ENCODE measurements at regions not wholly inside any gene's neighbourhood (a gene's known extent, or its start where the extent isn't known, plus 50 kb on each side); places are given as distances from the start of the nearest gene placed in this dataset.
"Not testable (repeated sequence)": the region's sequence is repeated elsewhere in the genome, so short reads cannot be mapped to it uniquely, and the experiment has no call there.

DNA sequence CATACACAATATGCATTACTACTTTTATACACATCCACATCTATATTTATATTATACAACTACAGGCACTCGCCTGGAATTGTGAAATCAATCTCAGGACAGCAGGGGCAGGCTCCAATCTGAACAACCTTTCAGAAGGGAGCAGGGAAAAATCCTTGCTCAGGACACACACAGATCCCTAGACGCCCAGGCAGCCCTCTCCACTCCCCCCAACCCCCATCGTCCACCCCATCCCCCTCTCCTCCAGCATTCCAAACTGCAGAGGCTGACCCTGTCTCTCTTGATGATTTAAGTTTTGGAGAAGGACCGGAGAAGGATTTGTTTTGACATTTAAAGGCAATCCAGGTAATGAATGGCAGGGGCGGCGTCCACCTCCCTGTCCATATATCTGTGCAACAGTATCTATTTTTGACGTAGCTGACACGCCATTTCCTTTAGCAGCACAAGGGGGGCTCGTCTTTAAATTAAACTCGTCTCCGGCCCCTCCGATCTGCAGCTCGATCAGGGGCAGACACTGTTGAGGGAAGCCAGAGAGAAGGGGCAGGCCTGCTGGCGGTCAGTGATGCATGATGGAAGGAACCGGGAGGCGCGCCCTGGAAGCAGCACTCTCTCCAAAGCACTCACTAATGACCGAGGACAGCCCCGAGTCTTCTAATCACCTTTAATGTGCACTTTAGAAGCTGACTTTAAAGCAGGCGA, 95.0 kb upstream of the TBX5 start:
- DNase-seq: no peak

- DNase-seq: no peak
These were observed 94.2 kb upstream of the TBX5 start for GRCh38 chr12:114500131-114500530.

GRCh38 chr12:114499338-114499737, 93.4 kb upstream of the TBX5 start:
- DNase-seq: no peak

DNA sequence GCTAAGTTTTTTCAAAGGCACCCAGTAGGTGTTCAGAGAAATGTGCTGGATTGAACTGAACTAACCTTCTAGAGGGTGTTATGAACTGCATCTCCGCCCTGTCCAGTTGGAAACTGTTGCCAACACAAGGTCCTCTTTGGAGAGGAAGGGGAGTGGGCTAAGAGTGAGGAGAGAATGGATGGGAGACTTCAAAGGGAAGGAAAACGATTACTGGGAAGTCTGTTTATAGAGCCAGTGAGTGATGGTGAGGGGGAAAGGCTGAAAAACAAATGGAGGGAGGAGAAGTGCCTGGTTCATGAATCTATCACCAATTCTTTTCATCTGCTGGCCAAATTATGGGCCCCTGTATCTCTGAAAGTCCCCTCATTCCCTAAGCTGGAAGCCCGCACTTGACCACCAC, 86.0 kb upstream of the TBX5 start:
- no peak for DNase-seq

- not testable (repeated sequence) for DNase-seq
These were observed 79.0 kb upstream of the TBX5 start for GRCh38 chr12:114484822-114485459.

DNA sequence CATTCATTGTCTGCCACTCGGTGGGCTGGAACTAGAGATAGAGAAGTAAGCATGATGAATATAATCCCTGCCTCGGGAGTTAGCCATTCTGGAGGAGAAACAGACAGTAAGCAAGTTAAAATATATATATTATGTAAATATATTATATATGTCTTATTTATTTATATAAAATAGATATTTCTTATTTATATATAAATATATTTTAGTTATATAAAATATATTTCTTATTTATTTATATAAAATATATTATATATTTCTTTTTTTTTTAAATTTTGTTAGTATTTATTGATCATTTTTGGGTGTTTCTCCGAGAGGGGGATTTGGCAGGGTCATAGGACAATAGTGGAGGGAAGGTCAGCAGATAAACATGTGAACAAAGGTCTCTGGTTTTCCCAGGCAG, 78.1 kb upstream of the TBX5 start:
- no peak for DNase-seq

- no peak for DNase-seq
These were observed 75.2 kb upstream of the TBX5 start for GRCh38 chr12:114481200-114481535.

DNA sequence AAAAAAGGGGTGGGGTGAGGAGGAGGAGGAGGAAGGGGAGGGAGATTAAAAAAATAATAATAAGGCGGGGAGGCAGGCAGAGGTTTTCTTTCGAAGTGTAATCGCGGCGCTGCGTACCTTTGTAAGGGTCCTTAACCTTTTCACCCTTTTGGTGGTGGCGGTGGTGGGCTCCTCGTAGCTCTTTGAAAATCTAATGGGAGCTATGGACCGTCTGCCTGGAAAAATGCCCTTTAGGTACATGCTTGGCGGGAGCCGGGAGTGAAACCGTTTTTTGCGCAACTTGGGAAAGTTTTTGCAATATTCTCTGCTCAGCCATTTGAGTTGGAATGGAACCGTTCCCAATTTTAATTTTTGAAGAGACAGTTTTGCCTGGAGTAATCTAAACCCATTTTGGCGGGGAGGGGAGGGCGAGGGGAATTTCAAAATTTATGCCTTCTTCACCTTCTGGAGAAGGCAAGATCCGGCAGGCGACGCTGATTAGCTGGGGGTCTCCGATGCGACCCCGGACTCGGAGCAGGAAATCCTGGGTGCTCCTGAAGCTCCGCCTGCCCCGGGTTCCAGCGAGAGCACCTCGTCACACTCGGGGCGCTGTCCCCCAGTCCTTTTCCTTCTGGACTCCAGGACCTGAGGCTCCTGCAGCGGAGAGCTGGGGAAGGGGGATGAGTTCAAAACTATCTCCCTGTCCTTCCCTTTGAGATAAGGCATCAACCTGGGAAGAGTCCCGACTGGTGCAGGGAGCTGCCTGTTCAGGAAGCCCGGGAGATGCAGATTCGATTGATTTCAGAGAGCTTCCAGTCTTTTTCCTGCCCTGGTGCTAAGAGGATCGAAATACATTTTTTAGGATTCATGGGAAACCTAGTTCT, 74.6 kb upstream of the TBX5 start:
- no peak for DNase-seq

DNA sequence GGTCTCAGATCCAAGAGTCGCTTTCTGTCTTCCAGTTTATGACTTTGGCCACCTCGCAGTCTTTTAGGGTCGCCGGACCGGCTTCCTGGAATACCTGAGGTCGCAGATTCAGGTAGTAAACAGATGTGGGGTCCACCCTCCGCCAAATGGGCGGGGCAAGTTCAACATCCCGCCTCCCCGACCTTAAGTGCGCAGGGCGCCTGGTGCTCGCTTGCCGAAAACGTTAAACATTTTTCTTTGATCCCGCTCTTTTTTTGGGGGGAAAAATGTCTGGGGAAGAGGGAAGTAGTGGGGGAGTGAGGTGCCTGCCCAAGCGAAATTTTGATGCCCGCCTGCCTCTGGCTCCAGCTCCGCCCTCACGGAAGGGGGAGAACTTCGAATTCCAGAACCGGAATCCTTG, 73.9 kb upstream of the TBX5 start:
- DNase-seq: no peak

DNA sequence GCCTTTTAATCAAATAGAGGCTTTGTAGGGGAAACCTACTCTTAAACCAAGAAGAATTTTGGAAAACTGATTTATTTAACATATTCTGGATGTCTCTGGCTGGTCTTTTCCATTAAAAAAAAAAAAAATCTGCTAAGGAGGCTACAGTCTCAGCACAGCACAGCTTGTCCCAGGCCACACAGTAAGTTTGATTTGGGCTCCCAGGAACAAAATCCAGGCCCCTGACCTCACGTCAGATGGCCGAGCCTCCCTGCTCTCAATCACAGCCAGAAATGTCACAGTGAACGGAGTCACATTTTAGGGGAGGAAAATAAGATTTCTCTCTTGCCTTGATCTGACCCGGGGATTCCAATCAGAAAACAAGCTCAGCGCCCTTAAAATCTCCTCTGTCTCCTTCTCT, 72.9 kb upstream of the TBX5 start:
- DNase-seq: no peak

GRCh38 chr12:114477989-114478395, 72.0 kb upstream of the TBX5 start:
- no peak for DNase-seq

GRCh38 chr12:114476159-114476558, 70.2 kb upstream of the TBX5 start:
- DNase-seq: no peak

DNA sequence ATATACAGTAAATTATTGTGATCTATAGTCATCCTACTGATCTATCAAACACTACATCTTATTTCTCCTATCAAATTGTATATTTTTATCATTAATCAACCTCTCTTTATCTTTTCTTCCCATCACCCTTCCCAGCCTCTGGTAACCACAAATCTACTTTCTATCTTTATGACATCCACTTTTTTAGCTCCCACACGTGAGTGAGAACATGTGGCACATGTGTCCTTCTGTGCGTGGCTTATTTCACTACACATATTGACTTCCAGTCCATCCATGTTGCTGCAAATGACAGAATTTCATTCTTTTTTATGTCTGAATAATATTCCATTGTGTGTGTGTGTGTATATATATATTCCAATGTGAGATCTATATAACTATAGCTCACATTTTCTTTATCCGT, 67.8 kb upstream of the TBX5 start:
- DNase-seq: no peak

DNA sequence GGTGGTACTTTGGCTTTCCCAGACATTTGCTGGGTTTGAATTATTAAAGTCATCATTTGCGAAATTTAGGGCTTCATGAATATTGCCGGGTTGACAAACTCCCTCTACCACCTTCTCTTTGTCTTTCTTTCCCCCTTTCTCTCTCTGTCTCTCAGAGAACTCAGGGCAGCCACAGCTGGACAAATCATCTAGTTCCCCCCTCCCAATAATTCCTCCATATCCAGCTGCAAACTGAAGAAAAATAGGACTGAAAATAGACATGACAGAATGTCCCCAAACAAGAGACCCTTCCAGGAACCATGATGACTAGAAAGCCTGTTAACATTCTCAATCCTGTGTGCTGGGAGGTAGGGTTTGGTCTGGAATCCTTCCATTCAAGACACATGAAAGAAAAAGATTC, 67.1 kb upstream of the TBX5 start:
- no peak for DNase-seq

- DNase-seq: no peak
These were observed 51.7 kb upstream of the TBX5 start for GRCh38 chr12:114457620-114458019.

Measured in NCI-H1092 (cell line).